HG02678 (cell line): ENCODE measurements at regions not wholly inside any gene's neighbourhood (a gene's known extent, or its start where the extent isn't known, plus 50 kb on each side); places are given as distances from the start of the nearest gene placed in this dataset.

Source experiments
- ATAC-seq: cut with Tn5 transposase; IDR thresholded peaks from one replicate; pipeline ENCODE4 v1.9.1; 2021; ENCODE audit warnings: mild to moderate bottlenecking, moderate library complexity; ENCODE audit not compliant: unreplicated experiment

DNA sequence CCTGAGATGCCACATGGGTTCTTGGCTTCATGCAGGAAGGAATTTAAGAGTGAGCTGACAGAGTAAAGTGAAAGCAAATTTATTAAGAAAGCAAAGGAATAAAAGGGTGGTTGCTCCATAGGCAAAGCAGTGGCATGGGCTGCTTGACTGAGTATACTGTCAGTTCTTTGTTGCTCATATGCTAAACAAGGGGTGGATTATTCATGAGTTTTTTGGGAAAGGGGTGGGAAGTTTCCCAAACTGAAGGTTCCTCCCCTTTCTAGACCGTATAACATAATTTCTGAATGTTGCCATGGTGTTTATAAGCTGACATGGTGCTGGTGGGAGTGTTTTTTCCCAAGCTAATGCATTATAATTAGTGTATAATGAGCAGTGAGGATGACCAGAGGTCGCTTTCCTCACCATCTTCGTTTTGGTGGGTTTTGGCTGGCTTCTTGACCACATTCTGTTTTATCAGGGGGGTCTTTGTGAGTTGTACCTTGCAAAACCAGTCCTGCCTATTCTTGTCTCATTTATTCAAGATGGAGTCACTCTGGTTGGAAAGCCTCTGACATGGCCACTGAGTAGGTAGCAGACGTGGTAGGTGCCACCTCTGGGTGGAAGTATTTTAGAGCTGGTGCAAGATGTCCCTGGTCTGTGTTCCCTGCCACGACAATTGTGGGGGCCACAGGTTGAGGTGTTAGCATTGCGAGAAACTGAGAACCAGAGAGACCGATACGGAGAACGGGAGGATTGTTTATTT is 107.5 kb upstream of the SDK1 start:
- no peak for ATAC-seq

- ATAC-seq, result no peak
These were observed 106.4 kb upstream of the SDK1 start for GRCh38 chr7:3194501-3195141.

DNA sequence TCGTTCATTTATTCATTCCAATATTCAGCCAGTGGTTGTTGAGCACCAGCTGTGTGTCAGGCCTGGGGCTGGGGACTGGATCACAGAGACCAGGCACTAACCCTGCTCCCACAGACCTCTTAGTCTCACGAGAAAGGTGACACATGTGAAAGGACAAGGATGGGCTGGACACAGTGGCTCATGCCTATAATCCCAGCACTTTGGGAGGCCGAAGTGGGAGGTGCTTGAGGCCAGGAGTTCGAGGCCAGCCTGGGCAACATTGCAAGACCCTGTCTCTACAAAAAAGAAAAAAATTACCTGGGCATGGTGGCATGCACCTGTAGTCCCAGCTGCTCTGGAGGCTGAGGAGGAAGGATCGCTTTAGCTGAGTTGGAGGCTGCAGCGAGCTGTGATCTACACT is 105.9 kb upstream of the SDK1 start:
- ATAC-seq, result no peak

DNA sequence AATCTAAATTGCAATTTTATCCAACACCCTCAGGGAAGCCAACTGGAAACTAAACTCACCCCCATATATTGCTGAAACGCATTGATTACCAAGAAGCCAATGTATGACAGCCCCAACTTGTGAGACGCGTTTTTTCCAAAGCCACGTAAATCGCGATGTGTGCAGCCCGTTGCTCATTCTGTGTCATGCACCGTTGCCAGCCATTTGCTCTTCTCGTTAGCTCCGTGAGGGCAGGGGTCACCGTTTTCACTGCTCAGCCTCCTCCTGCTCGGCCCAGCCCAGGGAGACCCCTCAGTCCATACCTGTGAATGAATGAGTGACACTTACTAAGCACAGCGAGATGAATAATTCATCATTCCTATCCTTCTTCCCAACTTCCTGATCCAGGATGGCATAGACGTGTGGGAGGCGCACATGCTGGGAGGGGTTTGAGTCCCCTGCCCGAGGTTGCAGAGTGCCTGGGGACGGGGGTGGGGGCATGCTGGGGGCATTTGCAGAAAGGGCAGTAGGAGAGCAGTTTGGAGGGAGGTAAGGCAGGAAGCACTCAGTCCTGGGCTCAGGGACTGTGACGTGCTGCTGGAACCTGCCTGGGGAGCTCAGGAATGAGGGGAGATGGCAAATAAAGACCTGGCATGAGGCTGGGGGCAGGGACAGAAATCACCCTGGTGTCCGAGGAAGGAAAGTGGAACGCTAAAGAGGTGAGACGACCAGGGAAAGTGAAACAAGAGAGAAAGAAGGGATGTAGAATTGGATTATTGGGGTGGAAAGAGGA is 104.2 kb upstream of the SDK1 start:
- no peak for ATAC-seq

GRCh38 chr7:3197567-3198213 is 103.4 kb upstream of the SDK1 start:
- ATAC-seq, result no peak

- no peak for ATAC-seq
These were observed 102.7 kb upstream of the SDK1 start for GRCh38 chr7:3198316-3198715.

DNA sequence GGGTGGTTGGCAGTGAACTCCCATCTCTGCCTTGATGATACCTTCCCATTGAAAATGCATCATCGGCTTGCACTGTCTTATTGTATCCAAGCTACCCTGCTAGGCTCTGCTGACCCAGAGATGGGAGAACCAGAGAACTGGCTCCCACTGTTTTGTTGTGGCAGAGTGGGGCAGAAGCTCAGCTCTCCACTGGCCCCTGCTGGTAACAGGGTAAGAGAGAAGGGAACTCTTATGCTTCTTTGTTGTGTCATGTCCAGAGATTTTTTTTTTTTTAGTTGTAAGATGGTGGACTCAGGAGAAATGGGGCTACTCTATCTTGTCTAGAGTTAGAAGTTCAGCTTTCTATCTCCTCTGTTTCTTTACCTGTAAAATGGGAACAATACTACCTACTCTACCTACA is 100.5 kb upstream of the SDK1 start:
- ATAC-seq, result no peak

- no peak for ATAC-seq
These were observed 99.7 kb upstream of the SDK1 start for GRCh38 chr7:3201306-3201705.

GRCh38 chr7:3201937-3202710 is 98.9 kb upstream of the SDK1 start:
- ATAC-seq, result no peak

DNA sequence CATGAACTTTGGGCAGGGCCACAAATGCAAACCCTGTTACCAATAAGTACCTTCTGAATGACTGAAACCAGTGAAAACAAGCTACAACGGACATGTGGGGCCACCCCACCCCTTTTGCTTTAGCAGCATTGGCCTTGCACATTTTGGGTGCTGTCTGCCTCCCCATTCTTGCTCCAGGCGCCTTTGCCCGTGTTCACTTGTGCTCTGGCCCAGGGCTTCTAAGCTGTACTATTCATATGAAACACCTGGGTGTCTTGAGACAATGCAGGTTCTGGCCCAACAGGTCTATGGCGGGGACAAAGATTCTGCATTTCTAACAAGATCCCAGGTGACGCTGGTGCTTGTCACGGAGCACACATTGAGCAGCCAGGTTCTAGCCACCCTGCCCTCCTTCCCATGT is 96.5 kb upstream of the SDK1 start:
- ATAC-seq, result no peak

DNA sequence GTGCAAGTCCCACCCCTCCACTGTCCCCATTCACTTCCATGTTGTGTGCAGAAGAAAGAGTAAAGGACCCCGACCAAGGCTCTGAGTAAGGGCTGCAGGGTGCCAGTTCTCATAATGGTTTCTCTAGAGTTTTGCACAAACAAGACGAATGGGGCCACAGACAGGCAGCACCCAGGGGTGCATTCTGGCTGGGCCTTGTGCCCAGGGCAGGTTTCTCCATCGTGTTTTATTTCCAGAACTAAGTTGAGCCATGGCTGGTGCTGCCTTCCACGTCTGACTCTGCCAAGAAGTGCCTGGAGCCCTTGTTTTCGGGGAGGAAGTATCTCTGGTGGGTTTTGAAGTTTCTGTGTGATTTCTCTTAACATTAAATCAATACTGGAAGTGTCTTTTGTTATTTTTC is 95.0 kb upstream of the SDK1 start:
- ATAC-seq, result no peak

- ATAC-seq, result no peak
These were observed 94.3 kb upstream of the SDK1 start for GRCh38 chr7:3206771-3207191.

- ATAC-seq, result no peak
These were observed 93.6 kb upstream of the SDK1 start for GRCh38 chr7:3207387-3207902.

DNA sequence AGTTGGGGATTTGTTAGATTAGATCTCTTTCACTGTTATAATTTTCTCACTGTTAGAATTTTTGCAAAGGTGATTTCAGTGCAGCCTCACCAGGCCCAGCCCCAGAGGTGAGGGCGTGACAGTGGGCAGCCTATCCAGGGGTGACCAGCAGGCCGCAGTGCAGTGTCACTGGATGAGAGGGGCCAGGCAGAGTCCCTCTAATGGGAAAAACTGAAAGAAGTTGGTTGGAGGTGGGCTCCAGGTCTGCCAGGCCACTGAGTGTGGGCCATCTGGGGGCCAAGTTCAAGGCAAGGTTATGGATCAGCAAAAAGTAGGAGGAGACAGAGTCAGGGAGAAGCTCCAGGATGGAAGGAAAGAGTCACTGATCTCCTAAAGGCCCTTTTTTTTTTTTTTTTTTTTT is 90.5 kb upstream of the SDK1 start:
- ATAC-seq, result no peak

GRCh38 chr7:3214090-3214413 is 87.0 kb upstream of the SDK1 start:
- no peak for ATAC-seq

GRCh38 chr7:3215624-3216585 is 85.1 kb upstream of the SDK1 start:
- ATAC-seq, result no peak

GRCh38 chr7:3217166-3217565 is 83.9 kb upstream of the SDK1 start:
- no peak for ATAC-seq

DNA sequence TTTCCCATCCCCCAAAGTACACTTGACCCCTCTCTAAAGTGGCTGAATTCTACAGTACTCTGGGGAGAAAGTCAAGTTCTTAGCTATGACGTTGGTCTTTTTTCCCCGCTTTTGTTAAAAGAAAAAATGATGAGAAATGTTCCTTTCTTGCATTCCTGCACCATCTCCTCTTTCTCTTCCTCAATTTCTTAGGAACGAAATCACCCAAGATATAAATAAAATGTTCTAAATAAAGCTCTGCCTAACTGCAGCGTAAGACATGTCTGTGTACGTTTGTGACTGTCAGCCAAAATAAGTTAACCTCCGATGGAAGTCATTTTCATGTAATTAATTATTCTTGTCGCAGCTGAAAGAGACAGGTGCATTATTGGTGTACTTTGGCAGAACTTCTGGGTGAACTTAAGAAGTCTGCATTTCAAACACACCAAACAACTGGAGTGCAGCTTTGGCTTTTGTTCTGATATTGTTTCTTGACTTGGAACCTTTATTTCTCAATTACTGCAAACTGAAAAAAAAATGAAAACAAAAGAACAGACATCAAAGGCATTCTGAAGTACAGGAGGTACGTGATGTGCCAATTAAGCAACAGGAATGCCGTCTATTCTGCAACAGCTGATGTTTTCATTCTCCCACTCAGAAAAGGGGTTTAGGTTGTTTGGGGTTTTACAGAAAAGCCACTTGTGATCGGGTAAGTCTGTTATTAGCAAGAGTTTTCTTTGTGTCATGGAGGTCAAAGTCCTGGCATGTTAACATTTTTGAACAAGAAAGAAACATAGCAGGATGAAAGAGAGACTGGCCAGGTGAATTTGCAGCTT is 82.4 kb upstream of the SDK1 start:
- ATAC-seq, result no peak
